GM18499 (cell line): ENCODE measurements at regions not wholly inside any gene's neighbourhood (a gene's known extent, or its start where the extent isn't known, plus 50 kb on each side); places are given as distances from the start of the nearest gene placed in this dataset.
A peak's percentile ranks its signal among the peaks of the same experiment; 100 is the strongest.

Experiments used
- ATAC-seq: cut with Tn5 transposase; IDR thresholded peaks from one replicate; pipeline ENCODE4 v1.9.1; 2021; ENCODE audit warnings: moderate number of reproducible peaks; ENCODE audit not compliant: insufficient read depth, unreplicated experiment

- no peak for ATAC-seq
These were observed 76.9 kb upstream of the EGR2 start for GRCh38 chr10:62893036-62893435.

DNA sequence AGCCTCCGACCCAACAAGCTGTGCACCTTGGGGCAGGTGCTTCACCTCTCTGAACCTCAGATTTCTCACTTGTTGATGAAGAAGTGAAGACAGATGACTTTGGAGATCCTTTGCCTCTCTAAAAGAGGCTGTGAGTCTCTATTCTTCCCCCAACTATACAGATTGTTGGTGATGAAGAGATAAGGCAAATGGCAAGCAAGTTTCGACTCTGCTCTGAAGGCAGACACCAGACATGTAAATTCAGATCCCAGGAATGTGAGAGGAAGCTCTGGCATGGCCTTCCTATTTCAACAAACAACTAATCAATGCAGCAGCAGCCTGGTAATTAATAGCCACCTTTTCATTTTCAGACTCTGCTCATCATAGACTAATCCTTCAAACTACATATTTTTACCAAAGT lies 74.2 kb upstream of the EGR2 start:
- ATAC-seq, result no peak

GRCh38 chr10:62887642-62888041 lies 71.5 kb upstream of the EGR2 start:
- ATAC-seq, result no peak

GRCh38 chr10:62885684-62886461 lies 69.7 kb upstream of the EGR2 start:
- ATAC-seq, result no peak

DNA sequence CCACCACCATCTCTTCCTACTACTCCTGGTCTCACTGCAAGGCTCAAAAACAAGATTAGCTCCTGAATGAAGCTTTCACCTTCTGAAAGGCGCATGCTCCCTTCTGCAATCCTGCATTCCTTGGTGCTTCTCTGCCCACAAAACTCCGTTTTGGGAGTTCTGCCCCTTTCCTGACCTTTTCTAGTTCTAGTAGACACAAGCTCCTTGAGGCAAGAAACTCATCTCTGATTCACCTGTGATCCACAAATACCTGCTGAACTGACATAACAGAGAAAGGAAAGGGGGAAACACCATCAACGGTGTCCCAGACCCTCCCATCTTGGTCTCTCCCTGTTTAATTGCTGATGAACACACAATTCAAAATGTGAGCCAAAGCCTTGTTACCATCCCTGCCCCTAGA lies 64.0 kb upstream of the EGR2 start:
- ATAC-seq, result no peak

- ATAC-seq, result no peak
These were observed 57.7 kb upstream of the EGR2 start for GRCh38 chr10:62873866-62874265.

DNA sequence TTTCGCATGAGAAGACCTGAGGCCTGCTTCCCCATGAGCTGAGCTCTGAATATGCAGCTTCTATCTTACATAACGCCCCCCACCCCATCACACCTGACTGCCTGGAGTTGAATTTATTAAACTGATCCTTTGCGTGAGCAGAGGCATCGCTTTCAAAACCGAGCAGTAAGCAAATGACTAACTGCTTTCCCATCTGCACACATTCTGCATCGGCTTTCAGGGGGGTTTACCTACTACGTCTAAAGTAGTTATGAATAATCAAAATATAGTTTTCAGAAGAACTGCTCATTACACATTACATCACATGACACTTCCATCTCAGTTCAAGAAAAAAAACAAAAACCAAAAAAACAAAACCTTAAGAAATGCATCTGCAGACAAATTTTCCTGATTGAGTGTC lies 54.7 kb upstream of the EGR2 start:
- peak; percentile 71 for ATAC-seq

DNA sequence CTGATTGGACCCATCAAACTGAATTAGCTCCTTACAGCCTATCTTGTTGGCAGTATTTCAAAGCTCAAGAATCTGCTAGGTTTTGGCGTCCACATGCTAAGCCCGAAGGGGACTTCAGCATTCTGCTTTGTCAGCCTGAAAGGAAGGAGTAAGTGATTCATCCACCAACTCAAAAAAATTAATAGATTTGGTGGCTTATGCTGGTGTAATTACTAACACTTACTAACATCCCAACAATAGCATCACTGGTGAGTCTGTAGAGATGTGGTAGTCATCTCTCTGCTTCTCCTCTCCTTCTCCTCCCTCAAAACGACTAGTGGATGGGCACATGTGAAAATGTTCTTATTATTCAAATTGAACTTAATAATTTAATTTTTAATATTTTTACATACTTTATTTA lies 53.8 kb upstream of the EGR2 start:
- no peak for ATAC-seq

DNA sequence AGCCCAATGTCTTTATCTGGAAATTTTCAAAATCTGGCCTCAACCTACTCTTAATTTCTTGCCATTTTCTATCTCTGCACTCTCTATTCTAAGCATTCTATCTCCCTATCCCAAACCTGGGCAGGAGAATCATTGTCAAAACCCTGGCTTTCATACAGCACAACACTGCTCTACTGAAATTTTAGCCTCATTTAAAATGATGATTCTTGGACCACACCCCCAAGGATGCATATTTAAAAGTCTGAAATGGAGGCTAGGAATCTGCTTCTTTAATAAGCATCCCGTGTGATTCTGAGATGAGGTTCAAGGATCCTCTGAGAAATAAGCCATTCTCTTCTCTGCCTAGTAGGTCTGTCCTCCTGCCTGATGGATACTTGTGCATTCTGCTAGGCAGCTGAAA lies 50.8 kb upstream of the EGR2 start:
- no peak for ATAC-seq

DNA sequence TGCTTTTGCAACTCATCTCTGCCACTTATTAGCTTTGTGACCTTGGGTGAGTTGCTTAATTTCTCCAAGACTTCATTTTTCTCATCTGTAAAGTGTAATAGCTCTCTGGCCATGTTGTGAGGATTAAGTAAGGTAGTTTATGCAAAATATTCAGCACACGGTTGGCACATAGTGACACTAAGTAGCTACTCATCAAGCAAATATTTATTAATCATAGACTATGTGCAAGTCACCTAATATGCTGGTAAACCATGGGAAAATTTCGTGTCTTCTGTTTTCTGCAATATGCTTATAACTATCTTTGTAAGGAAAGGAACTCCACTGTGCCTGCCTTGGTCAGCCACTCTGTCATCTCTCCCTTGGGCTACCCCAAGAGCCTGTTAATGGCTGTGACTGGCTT lies 50.3 kb upstream of the EGR2 start:
- ATAC-seq, result no peak
